ENCODE measurements at regions not wholly inside any gene's neighbourhood (a gene's known extent, or its start where the extent isn't known, plus 50 kb on each side); places are given as distances from the start of the nearest gene placed in this dataset.

- no peak for TF ChIP-seq CTCF (IDR thresholded peaks at IDR 0.05)
- no peak for TF ChIP-seq POLR2AphosphoS5 (IDR thresholded peaks at IDR 0.05)
- TF ChIP-seq POLR2A (IDR thresholded peaks at IDR 0.05) = no peak
- no peak for TF ChIP-seq EP300 (IDR thresholded peaks at IDR 0.05)
Observed at GRCh38 chr11:116466191-116466590, 306.6 kb downstream of the BUD13 start.

Data from gastroesophageal sphincter (tissue), 3 donors.